Right lobe of liver (tissue), 4 donors: ENCODE measurements at regions not wholly inside any gene's neighbourhood (a gene's known extent, or its start where the extent isn't known, plus 50 kb on each side); places are given as distances from the start of the nearest gene placed in this dataset.

Experiments used
- CTCF ChIP-seq, 4 donors: fragments of 200-600 bp in 3 of 4; fragments of 450-650 bp in 1 of 4; IDR thresholded peaks; one replicate each; pipeline versions ENCODE4 v1.5.1 to v1.8.0; 2016 to 2022; ENCODE audit warnings: antibody characterized with exemption in 4 of 4, mild to moderate bottlenecking in 2 of 4
- POLR2A ChIP-seq: fragments of 450-650 bp; IDR thresholded peaks from one replicate; pipeline ENCODE4 v1.6.1; 2017; ENCODE audit warnings: antibody characterized with exemption, mild to moderate bottlenecking
- donor health status: DM: no; HTN: no; CAD: no.
- donor health status: DM: no; HTN: no; CAD: no.
- donor health status: DM: no; HTN: yes; CAD: no.

GRCh38 chr2:189287363-189287762, 107.8 kb upstream of the COL5A2 start:
- TF ChIP-seq CTCF (IDR thresholded peaks at IDR 0.05) (no peak), POLR2A (no peak)
